ENCODE measurements at regions not wholly inside any gene's neighbourhood (a gene's known extent, or its start where the extent isn't known, plus 50 kb on each side); places are given as distances from the start of the nearest gene placed in this dataset.

- DNase-seq, result no peak
These were observed 104.4 kb upstream of the BTBD3 start for GRCh38 chr20:11813106-11813890.

- DNase-seq, result no peak
These were observed 103.4 kb upstream of the BTBD3 start for GRCh38 chr20:11814267-11814666.

- no peak for DNase-seq
These were observed 96.9 kb upstream of the BTBD3 start for GRCh38 chr20:11820838-11821237.

GRCh38 chr20:11822540-11822794 is 95.2 kb upstream of the BTBD3 start:
- DNase-seq, result no peak

- DNase-seq, result no peak
These were observed 91.4 kb upstream of the BTBD3 start for GRCh38 chr20:11826334-11826733.

- no peak for DNase-seq
These were observed 85.3 kb upstream of the BTBD3 start for GRCh38 chr20:11832397-11832796.

GRCh38 chr20:11832851-11833250 is 84.8 kb upstream of the BTBD3 start:
- no peak for DNase-seq

- no peak for DNase-seq
These were observed 83.9 kb upstream of the BTBD3 start for GRCh38 chr20:11833825-11834224.

- DNase-seq, result no peak
These were observed 79.5 kb upstream of the BTBD3 start for GRCh38 chr20:11838076-11838636.

GRCh38 chr20:11841972-11842461 is 75.7 kb upstream of the BTBD3 start:
- DNase-seq, result no peak

GRCh38 chr20:11843289-11843688 is 74.4 kb upstream of the BTBD3 start:
- no peak for DNase-seq

GRCh38 chr20:11844691-11845090 is 73.0 kb upstream of the BTBD3 start:
- DNase-seq, result no peak

GRCh38 chr20:11845340-11845739 is 72.4 kb upstream of the BTBD3 start:
- no peak for DNase-seq

- no peak for DNase-seq
These were observed 71.6 kb upstream of the BTBD3 start for GRCh38 chr20:11846131-11846530.

- DNase-seq, result no peak
These were observed 69.9 kb upstream of the BTBD3 start for GRCh38 chr20:11847827-11848226.

GRCh38 chr20:11849270-11849915 is 68.3 kb upstream of the BTBD3 start:
- DNase-seq, result no peak

- DNase-seq, result no peak
These were observed 67.6 kb upstream of the BTBD3 start for GRCh38 chr20:11849976-11850670.

- DNase-seq, result no peak
These were observed 66.8 kb upstream of the BTBD3 start for GRCh38 chr20:11850901-11851300.

GRCh38 chr20:11851646-11852045 is 66.0 kb upstream of the BTBD3 start:
- no peak for DNase-seq

- DNase-seq, result no peak
These were observed 65.5 kb upstream of the BTBD3 start for GRCh38 chr20:11852189-11852588.

- no peak for DNase-seq
These were observed 64.9 kb upstream of the BTBD3 start for GRCh38 chr20:11852811-11853210.

GRCh38 chr20:11853359-11853758 is 64.3 kb upstream of the BTBD3 start:
- no peak for DNase-seq

GRCh38 chr20:11861479-11861878 is 56.2 kb upstream of the BTBD3 start:
- no peak for DNase-seq

Measured in stimulated activated CD4-positive, alpha-beta T cell treated with anti-CD3 and anti-CD28 coated beads, Interleukin-4, amount 100 ng/mL, for 1 hour (primary cell).